Fibroblast of mammary gland (primary cell): ENCODE measurements at regions not wholly inside any gene's neighbourhood (a gene's known extent, or its start where the extent isn't known, plus 50 kb on each side); places are given as distances from the start of the nearest gene placed in this dataset.
"Not testable (repeated sequence)": the region's sequence is repeated elsewhere in the genome, so short reads cannot be mapped to it uniquely, and the experiment has no call there.

Experiments used
- DNase-seq: peaks from one replicate; pipeline ENCODE4 v3.0.0-alpha.2; 2010; ENCODE audit warnings: low read depth
- H3K4me3 ChIP-seq: 2 replicates; pipeline ENCODE4 v1.5.1; 2011; ENCODE audit warnings: low read depth, mild to moderate bottlenecking, low read length, moderate library complexity; ENCODE audit not compliant: control insufficient read depth
- TF ChIP-seq, protein P1 (sequence below): conservative IDR thresholded peaks from 2 replicates; pipeline ENCODE4 v1.5.1; 2011; ENCODE audit warnings: low read depth, low read length, inconsistent platforms; ENCODE audit not compliant: control insufficient read depth, insufficient read depth

DNA sequence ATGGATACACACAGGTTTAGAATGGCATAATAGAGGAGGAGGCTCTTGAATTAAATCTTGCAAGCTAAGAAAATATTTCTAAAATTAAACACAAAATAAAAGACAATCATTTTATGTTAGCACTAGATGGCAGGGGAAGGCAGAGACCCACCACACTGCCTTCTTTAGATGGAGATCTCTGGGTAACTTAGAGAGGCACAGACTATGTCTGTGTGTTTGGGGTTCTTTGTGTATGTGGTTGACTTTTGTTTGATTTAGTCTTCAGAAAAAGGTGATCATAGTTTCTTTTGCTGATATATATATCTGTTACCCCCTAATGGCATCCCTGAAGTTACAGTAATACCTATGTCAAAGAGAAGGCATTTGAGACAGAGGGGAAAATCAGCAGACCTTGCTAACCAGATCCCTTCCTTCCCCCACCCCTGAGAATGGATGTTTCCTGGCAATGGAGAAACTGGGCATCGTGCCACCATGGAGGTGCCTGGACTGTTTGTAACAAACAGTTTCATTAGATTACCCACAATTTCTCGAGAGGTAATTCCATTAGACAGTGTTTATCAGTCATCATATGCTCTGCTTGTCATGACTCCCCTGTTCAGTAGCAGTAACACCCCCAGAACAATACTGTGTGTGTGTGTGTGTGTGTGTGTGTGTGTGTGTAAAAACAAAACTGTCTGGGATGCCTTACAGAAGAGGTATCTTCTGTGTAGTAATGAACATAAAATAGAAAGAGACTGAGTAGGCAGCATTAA, 228.3 kb upstream of the DEPDC1 start:
- no peak overlapping the region for H3K4me3 ChIP-seq
- TF ChIP-seq, protein P1, sequence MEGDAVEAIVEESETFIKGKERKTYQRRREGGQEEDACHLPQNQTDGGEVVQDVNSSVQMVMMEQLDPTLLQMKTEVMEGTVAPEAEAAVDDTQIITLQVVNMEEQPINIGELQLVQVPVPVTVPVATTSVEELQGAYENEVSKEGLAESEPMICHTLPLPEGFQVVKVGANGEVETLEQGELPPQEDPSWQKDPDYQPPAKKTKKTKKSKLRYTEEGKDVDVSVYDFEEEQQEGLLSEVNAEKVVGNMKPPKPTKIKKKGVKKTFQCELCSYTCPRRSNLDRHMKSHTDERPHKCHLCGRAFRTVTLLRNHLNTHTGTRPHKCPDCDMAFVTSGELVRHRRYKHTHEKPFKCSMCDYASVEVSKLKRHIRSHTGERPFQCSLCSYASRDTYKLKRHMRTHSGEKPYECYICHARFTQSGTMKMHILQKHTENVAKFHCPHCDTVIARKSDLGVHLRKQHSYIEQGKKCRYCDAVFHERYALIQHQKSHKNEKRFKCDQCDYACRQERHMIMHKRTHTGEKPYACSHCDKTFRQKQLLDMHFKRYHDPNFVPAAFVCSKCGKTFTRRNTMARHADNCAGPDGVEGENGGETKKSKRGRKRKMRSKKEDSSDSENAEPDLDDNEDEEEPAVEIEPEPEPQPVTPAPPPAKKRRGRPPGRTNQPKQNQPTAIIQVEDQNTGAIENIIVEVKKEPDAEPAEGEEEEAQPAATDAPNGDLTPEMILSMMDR = no peak
- no peak for DNase-seq

GRCh38 chr1:68739486-68739885, 242.6 kb upstream of the DEPDC1 start:
- not testable (repeated sequence) for DNase-seq, H3K4me3 ChIP-seq

- TF ChIP-seq, protein P1 = no peak
- DNase-seq = peak; percentile 1
- no peak overlapping the region for H3K4me3 ChIP-seq
Observed at GRCh38 chr1:68745011-68745410, 248.1 kb upstream of the DEPDC1 start.

GRCh38 chr1:68745451-68745850, 248.6 kb upstream of the DEPDC1 start:
- TF ChIP-seq, protein P1 = no peak
- DNase-seq = no peak
- H3K4me3 ChIP-seq = no peak overlapping the region

DNA sequence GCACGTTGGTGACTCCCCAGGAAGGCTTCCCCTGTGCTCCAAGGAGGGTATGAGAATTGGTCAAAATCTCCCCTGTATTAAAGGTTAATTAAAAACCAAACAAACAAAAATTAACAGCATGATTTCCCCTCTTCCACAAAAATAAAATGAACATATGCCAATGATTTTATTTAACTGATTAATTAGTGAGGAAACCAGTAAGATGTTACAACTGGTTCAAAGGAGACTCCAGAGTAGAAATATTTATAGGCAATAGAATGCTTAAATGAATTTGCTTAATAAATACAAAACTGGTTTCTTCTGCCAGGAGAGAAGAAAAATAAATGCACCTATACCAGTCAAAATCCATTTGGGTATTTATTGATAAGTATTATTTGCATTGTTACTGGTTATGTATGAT, 249.5 kb upstream of the DEPDC1 start:
- TF ChIP-seq, protein P1 = no peak
- H3K4me3 ChIP-seq = no peak overlapping the region

DNA sequence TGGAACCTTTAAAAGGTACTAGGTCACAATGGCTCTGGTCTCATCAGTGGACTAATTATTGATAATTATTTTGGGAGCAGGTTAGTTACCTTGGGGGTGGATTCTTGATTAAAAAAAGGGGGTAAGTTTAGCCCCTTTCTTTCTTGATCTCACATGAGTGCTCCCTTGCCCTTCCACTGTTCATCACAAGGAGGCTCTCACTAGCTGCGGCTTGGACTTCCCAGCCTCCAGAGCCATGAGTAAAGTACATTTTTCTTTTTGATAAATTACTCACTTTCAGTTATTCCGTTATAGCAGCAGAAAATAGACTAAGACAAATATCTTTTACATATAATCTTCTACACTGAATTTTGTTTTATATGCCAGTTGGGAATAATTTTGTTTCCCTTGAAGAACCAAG, 254.8 kb upstream of the DEPDC1 start:
- TF ChIP-seq, protein P1 = no peak
- DNase-seq = no peak
- no peak overlapping the region for H3K4me3 ChIP-seq

More for the DNA sequence above, 249.5 kb upstream of the DEPDC1 start:
- no peak for DNase-seq

GRCh38 chr1:68758666-68759209, 261.9 kb upstream of the DEPDC1 start:
- TF ChIP-seq, protein P1 = no peak
- no peak for DNase-seq
- H3K4me3 ChIP-seq = no peak overlapping the region
